HEK293 (cell line): ENCODE measurements at regions not wholly inside any gene's neighbourhood (a gene's known extent, or its start where the extent isn't known, plus 50 kb on each side); places are given as distances from the start of the nearest gene placed in this dataset.

ENCODE experiments used
- CTCF ChIA-PET: fragments of 350-600 bp; formaldehyde crosslinking; extraction: SDS; loops from one replicate; lab custom pipeline; 2021; ENCODE audit warnings: antibody characterized with exemption; lab: Yijun Ruan, JAX
- POLR2A ChIA-PET: fragments of 300-600 bp; formaldehyde crosslinking; extraction: SDS; loops from one replicate; lab custom pipeline; 2020; ENCODE audit warnings: antibody characterized with exemption, inconsistent platforms; lab: Yijun Ruan, JAX
- H3K27ac ChIP-seq: fragments of 200-500 bp; sonication (Bioruptor generic); 2 replicates; pipeline ENCODE4 v1.5.1; 2014; ENCODE audit warnings: low read depth, low read length, control low read depth, inconsistent platforms; ENCODE audit errors: extremely low read depth
- H3K36me3 ChIP-seq, 2 experiments: fragments of 200-500 bp in 1 of 2; sonication (Bioruptor generic) in 1 of 2; 1 replicate in 1 of 2; 2 replicates in 1 of 2; pipeline ENCODE4 v1.5.1; 2014 to 2017; ENCODE audit warnings: inconsistent platforms in 2 of 2, low read length in 2 of 2; ENCODE audit not compliant: control insufficient read depth in 2 of 2, insufficient read depth in 1 of 2
- H3K4me1 ChIP-seq: fragments of 200-500 bp; sonication (Bioruptor generic); 2 replicates; pipeline ENCODE4 v1.5.1; 2014; ENCODE audit warnings: mild to moderate bottlenecking, low read length, inconsistent platforms; ENCODE audit not compliant: control insufficient read depth, insufficient read depth
- H3K4me3 ChIP-seq: 2 replicates; pipeline ENCODE4 v1.5.1; 2011; ENCODE audit warnings: low read depth, mild to moderate bottlenecking, control low read depth, low read length, moderate library complexity
- H3K9me3 ChIP-seq: fragments of 200-500 bp; sonication (Bioruptor generic); 2 replicates; pipeline ENCODE4 v1.5.1; 2014; ENCODE audit warnings: low read depth, low read length, inconsistent platforms; ENCODE audit not compliant: control insufficient read depth, insufficient read depth
- ATF2 ChIP-seq: fragments of 450-650 bp; formaldehyde crosslinking; IDR thresholded peaks from 2 replicates; pipeline ENCODE4 v1.5.1; 2016; ENCODE audit warnings: missing biosample characterization, missing genetic modification characterization, low read depth
- GLIS2 ChIP-seq: fragments of 450-650 bp; formaldehyde crosslinking; IDR thresholded peaks from 2 replicates; pipeline ENCODE4 v1.5.1; 2016; ENCODE audit warnings: missing biosample characterization, missing genetic modification characterization
- PRDM1 ChIP-seq: fragments of 450-650 bp; formaldehyde crosslinking; IDR thresholded peaks from 2 replicates; pipeline ENCODE4; 2016; ENCODE audit warnings: missing biosample characterization, missing genetic modification characterization
- SCRT1 ChIP-seq: fragments of 450-650 bp; formaldehyde crosslinking; IDR thresholded peaks from 2 replicates; pipeline ENCODE4 v1.5.1; 2016; ENCODE audit warnings: missing biosample characterization, missing genetic modification characterization, borderline replicate concordance
- SCRT2 ChIP-seq: fragments of 450-650 bp; formaldehyde crosslinking; IDR thresholded peaks from 2 replicates; pipeline ENCODE4 v1.5.1; 2016; ENCODE audit warnings: missing biosample characterization, missing genetic modification characterization
- SP2 ChIP-seq: fragments of 450-650 bp; formaldehyde crosslinking; IDR thresholded peaks from 2 replicates; pipeline ENCODE4 v1.5.1; 2016; ENCODE audit warnings: missing biosample characterization, missing genetic modification characterization
- ZBTB17 ChIP-seq: fragments of 450-650 bp; formaldehyde crosslinking; IDR thresholded peaks from 2 replicates; pipeline ENCODE4 v1.5.1; 2016; ENCODE audit warnings: missing biosample characterization, missing genetic modification characterization
- ZNF138 ChIP-seq: fragments of 450-650 bp; formaldehyde crosslinking; IDR thresholded peaks from 2 replicates; pipeline ENCODE4 v1.5.1; 2016; ENCODE audit warnings: missing biosample characterization, missing genetic modification characterization, borderline replicate concordance
- ZNF155 ChIP-seq: fragments of 450-650 bp; formaldehyde crosslinking; IDR thresholded peaks from 2 replicates; pipeline ENCODE4 v1.5.1; 2016; ENCODE audit warnings: missing biosample characterization, missing genetic modification characterization
- ZNF174 ChIP-seq: fragments of 450-650 bp; formaldehyde crosslinking; IDR thresholded peaks from 2 replicates; pipeline ENCODE4 v1.5.0; 2017; ENCODE audit warnings: missing biosample characterization, mild to moderate bottlenecking, missing genetic modification characterization
- ZNF184 ChIP-seq: fragments of 450-650 bp; IDR thresholded peaks from 2 replicates; pipeline ENCODE4 v1.5.1; 2018; ENCODE audit warnings: missing biosample characterization, mild to moderate bottlenecking, missing genetic modification characterization
- ZNF274 ChIP-seq, 2 experiments: fragments of 200-500 bp in 1 of 2; fragments of 450-650 bp in 1 of 2; sonication (Bioruptor generic) in 1 of 2; formaldehyde crosslinking in 1 of 2; IDR thresholded peaks; 2 replicates each; pipeline versions ENCODE4 v1.5.1 to v1.6.1; 2014 to 2016; ENCODE audit warnings: borderline replicate concordance in 1 of 2, inconsistent platforms in 1 of 2, low read length in 1 of 2, missing biosample characterization in 1 of 2, missing genetic modification characterization in 1 of 2
- ZNF366 ChIP-seq: fragments of 450-650 bp; formaldehyde crosslinking; conservative IDR thresholded peaks from 2 replicates; pipeline ENCODE4 v1.5.1; 2016; ENCODE audit warnings: missing biosample characterization, missing genetic modification characterization
- ZNF548 ChIP-seq: fragments of 450-650 bp; formaldehyde crosslinking; IDR thresholded peaks from 2 replicates; pipeline ENCODE4 v1.5.1; 2016; ENCODE audit warnings: missing biosample characterization, missing genetic modification characterization
- ZNF623 ChIP-seq: fragments of 450-650 bp; formaldehyde crosslinking; IDR thresholded peaks from 2 replicates; pipeline ENCODE4 v1.5.1; 2016; ENCODE audit warnings: missing biosample characterization, missing genetic modification characterization
- ZNF776 ChIP-seq: fragments of 450-650 bp; formaldehyde crosslinking; IDR thresholded peaks from 2 replicates; pipeline ENCODE4 v1.5.0; 2017; ENCODE audit warnings: missing biosample characterization, missing genetic modification characterization, borderline replicate concordance
- ZNF837 ChIP-seq: fragments of 450-650 bp; formaldehyde crosslinking; IDR thresholded peaks from 2 replicates; pipeline ENCODE4 v1.5.1; 2016; ENCODE audit warnings: missing biosample characterization, missing genetic modification characterization
- ZXDB ChIP-seq: fragments of 450-650 bp; formaldehyde crosslinking; IDR thresholded peaks from 2 replicates; pipeline ENCODE4 v1.5.1; 2016; ENCODE audit warnings: missing biosample characterization, missing genetic modification characterization
- TF ChIP-seq, protein P1 (sequence below): fragments of 450-650 bp; formaldehyde crosslinking; IDR thresholded peaks from 2 replicates; pipeline ENCODE4 v1.5.1; 2016; ENCODE audit warnings: missing biosample characterization, missing genetic modification characterization
- TF ChIP-seq, protein P2 (sequence below): fragments of 450-650 bp; formaldehyde crosslinking; IDR thresholded peaks from 2 replicates; pipeline ENCODE4 v1.5.1; 2017; ENCODE audit warnings: missing biosample characterization, missing genetic modification characterization
- TF ChIP-seq, protein P3 (sequence below): fragments of 450-650 bp; formaldehyde crosslinking; IDR thresholded peaks from 2 replicates; pipeline ENCODE4 v1.5.1; 2016; ENCODE audit warnings: missing biosample characterization, missing genetic modification characterization

DNA sequence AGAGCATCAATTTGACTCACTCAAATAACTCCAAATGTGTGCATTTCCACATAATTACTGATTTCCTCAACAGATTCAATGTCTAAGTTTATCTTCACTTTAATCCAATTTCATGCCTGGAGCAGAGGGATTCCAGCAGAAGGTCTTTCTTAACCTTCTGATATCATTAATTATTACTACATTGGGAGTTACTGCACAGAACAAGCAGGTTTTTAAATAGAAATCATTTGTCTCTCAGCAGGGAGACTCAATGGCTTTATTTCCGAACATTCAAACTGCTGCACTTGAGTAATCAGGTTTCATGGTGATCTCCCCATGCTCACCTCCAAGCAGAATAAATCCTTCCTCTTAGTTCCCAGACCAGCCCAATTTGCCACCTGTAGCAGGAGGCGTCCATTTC, 264.8 kb upstream of the IGF1R start:
- Histone ChIP-seq H3K4me1 (no peaks in the 10 kb centered on the region), H3K27ac (no peak overlapping the region), H3K4me3 (no peak overlapping the region), H3K9me3 (no peaks in the 10 kb centered on the region), H3K36me3 (no peaks in the 10 kb centered on the region)
- no peak for TF ChIP-seq ZNF174 (tag by site-specific recombination)
- no peak for TF ChIP-seq PRDM1
- no peak for TF ChIP-seq SP2
- TF ChIP-seq, protein P1, sequence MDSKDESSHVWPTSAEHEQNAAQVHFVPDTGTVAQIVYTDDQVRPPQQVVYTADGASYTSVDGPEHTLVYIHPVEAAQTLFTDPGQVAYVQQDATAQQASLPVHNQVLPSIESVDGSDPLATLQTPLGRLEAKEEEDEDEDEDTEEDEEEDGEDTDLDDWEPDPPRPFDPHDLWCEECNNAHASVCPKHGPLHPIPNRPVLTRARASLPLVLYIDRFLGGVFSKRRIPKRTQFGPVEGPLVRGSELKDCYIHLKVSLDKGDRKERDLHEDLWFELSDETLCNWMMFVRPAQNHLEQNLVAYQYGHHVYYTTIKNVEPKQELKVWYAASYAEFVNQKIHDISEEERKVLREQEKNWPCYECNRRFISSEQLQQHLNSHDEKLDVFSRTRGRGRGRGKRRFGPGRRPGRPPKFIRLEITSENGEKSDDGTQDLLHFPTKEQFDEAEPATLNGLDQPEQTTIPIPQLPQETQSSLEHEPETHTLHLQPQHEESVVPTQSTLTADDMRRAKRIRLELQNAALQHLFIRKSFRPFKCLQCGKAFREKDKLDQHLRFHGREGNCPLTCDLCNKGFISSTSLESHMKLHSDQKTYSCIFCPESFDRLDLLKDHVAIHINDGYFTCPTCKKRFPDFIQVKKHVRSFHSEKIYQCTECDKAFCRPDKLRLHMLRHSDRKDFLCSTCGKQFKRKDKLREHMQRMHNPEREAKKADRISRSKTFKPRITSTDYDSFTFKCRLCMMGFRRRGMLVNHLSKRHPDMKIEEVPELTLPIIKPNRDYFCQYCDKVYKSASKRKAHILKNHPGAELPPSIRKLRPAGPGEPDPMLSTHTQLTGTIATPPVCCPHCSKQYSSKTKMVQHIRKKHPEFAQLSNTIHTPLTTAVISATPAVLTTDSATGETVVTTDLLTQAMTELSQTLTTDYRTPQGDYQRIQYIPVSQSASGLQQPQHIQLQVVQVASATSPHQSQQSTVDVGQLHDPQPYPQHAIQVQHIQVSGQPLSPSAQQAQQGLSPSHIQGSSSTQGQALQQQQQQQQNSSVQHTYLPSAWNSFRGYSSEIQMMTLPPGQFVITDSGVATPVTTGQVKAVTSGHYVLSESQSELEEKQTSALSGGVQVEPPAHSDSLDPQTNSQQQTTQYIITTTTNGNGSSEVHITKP (tag by site-specific recombination) = no peak
- TF ChIP-seq, protein P2, sequence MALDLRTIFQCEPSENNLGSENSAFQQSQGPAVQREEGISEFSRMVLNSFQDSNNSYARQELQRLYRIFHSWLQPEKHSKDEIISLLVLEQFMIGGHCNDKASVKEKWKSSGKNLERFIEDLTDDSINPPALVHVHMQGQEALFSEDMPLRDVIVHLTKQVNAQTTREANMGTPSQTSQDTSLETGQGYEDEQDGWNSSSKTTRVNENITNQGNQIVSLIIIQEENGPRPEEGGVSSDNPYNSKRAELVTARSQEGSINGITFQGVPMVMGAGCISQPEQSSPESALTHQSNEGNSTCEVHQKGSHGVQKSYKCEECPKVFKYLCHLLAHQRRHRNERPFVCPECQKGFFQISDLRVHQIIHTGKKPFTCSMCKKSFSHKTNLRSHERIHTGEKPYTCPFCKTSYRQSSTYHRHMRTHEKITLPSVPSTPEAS (tag by site-specific recombination) = no peak
- CTCF ChIA-PET = no interaction called here
- POLR2A ChIA-PET = no interaction called here

DNA sequence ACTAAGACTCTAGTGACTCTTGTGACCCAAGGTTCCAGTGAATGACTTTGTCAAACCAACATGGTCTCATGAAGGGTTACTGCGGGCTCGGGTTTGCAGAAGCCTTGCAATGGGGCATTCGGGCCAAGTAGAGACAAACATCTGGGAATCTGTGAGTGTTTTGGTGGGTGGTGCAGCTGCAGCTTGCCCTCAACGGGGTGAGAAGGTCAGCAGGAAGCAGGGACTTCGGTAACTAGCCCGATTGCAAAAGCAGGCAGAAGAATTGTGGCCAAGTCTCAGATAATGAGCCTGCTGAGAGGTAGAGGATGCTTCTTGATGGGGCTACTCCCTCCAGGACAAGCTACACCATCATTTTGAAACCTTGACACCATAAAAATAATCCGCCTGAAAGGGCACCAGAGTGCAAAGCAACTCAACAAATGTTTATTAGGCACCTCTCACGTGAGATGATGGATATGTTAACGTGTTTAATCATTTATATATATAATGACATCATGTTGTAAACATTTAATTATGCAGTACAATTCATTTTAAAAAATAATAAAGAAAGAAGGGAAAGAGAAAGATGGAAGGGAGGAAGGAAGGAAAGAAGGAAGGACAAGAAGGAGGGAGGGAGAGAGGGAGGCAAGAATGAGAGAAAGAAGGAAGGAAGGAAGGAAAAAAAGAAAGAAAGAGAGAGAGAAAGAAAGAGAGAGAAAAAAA, 263.9 kb upstream of the IGF1R start:
- Histone ChIP-seq H3K27ac (no peak overlapping the region), H3K4me1 (no peaks in the 10 kb centered on the region), H3K9me3 (no peaks in the 10 kb centered on the region), H3K36me3 (no peaks in the 10 kb centered on the region), H3K4me3 (no peak overlapping the region)
- TF ChIP-seq ZNF623 (tag by site-specific recombination) (no peak), ZNF366 (tag by site-specific recombination) (peak; percentile 36; the same call in 1 of the 2 replicates), ATF2 (tag by site-specific recombination) (peak; percentile 63), ZNF155 (no peak), ZNF837 (tag by site-specific recombination) (no peak)
- TF ChIP-seq, protein P3, sequence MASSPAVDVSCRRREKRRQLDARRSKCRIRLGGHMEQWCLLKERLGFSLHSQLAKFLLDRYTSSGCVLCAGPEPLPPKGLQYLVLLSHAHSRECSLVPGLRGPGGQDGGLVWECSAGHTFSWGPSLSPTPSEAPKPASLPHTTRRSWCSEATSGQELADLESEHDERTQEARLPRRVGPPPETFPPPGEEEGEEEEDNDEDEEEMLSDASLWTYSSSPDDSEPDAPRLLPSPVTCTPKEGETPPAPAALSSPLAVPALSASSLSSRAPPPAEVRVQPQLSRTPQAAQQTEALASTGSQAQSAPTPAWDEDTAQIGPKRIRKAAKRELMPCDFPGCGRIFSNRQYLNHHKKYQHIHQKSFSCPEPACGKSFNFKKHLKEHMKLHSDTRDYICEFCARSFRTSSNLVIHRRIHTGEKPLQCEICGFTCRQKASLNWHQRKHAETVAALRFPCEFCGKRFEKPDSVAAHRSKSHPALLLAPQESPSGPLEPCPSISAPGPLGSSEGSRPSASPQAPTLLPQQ (tag by site-specific recombination) = no peak
- POLR2A ChIA-PET = no interaction called here
- CTCF ChIA-PET = interaction anchor here (0.6 kb wide), 1 partner anchor 24 kb away, joined by 3 read pairs; no protein-coding TSS in a partner anchor

DNA sequence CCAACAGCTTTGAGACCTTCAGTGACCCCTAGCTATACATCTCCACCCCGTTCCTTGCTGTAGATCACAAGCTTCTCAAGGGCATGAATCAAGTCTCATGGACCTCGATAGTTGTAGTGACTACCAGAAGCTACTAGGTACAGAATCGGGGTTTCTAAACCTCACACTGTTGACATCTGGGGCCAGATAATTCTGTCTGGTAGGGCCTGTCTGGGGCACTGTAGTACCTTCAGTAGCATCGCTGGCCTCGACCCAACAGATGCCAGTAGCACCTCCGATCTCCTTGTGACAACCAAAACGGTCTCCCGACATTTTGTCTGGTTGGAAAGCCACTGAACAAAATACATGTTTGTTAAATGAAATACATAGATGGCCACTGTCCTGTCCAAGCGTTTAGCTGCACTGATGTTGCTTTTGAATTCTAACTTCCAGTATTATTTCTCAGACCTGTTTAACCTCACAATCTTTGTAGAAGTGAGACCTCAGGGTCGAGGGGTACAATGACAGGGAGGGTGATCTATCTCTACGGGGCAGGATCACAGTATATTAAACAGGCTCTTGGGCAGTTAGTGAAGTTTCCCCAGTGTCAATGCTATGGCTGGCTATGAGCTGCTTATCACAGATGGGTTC, 262.5 kb upstream of the IGF1R start:
- H3K27ac ChIP-seq = no peak overlapping the region
- no peaks in the 10 kb centered on the region for H3K36me3 ChIP-seq
- no peaks in the 10 kb centered on the region for H3K4me1 ChIP-seq
- H3K4me3 ChIP-seq = no peak overlapping the region
- ChIA-PET POLR2A (no interaction called here), CTCF (interaction anchor here (0.7 to 0.8 kb wide), 2 partner anchors 40 to 518 kb away, joined by 3 read pairs; no protein-coding TSS in a partner anchor)
- no peaks in the 10 kb centered on the region for H3K9me3 ChIP-seq
- TF ChIP-seq ZBTB17 (no peak), GLIS2 (tag by site-specific recombination) (no peak), ZNF366 (tag by site-specific recombination) (no peak), ZNF274 (IDR thresholded peaks at IDR 0.05; ENCODE audit: low read length) (no peak), ZNF274 (tag by site-specific recombination; IDR thresholded peaks at IDR 0.05; ENCODE audit: borderline replicate concordance) (no peak), ZNF138 (tag by site-specific recombination) (no peak), ZXDB (tag by site-specific recombination) (no peak), ZNF548 (no peak), SCRT2 (tag by site-specific recombination) (no peak), SCRT1 (no peak), ZNF776 (tag by site-specific recombination) (no peak), ZNF184 (tag by site-specific recombination) (no peak)
